ENCODE measurements at regions not wholly inside any gene's neighbourhood (a gene's known extent, or its start where the extent isn't known, plus 50 kb on each side); places are given as distances from the start of the nearest gene placed in this dataset.
A peak's percentile ranks its signal among the peaks of the same experiment; 100 is the strongest.

GRCh38 chr9:108484468-108484867 lies 371.3 kb downstream of the ACTL7B start:
- no peak for DNase-seq (ENCODE audit: low read depth in 4 of 6, low spot score in 6 of 6)
- WGBS (ENCODE audit: insufficient coverage): no CpG with 5 or more reads among the region's 1 CpG
- no peak overlapping the region for H3K4me3 ChIP-seq (ENCODE audit: low read depth, low read length)
- no peaks in the 10 kb centered on the region for H3K9me3 ChIP-seq (ENCODE audit: control insufficient read depth, insufficient read depth, low read length)
- no peaks in the 10 kb centered on the region for H3K36me3 ChIP-seq (ENCODE audit: control insufficient read depth, insufficient read depth, low read length)
- no peaks in the 10 kb centered on the region for H3K27me3 ChIP-seq (ENCODE audit: control insufficient read depth, insufficient read depth, low read length)
- H3K4me1 ChIP-seq (ENCODE audit: control insufficient read depth, insufficient read depth, low read length): no peaks in the 10 kb centered on the region
- no peak overlapping the region for H3K27ac ChIP-seq (ENCODE audit: low read depth, low read length)

GRCh38 chr9:108483676-108484075 lies 372.1 kb downstream of the ACTL7B start:
- no peak overlapping the region for H3K4me3 ChIP-seq (ENCODE audit: low read depth, low read length)
- no peak for DNase-seq (ENCODE audit: low read depth in 4 of 6, low spot score in 6 of 6)
- WGBS (ENCODE audit: insufficient coverage): 95% methylated on average over 2 of the region's 2 CpGs
- no peaks in the 10 kb centered on the region for H3K9me3 ChIP-seq (ENCODE audit: control insufficient read depth, insufficient read depth, low read length)
- H3K27ac ChIP-seq (ENCODE audit: low read depth, low read length): no peak overlapping the region
- no peaks in the 10 kb centered on the region for H3K36me3 ChIP-seq (ENCODE audit: control insufficient read depth, insufficient read depth, low read length)
- H3K27me3 ChIP-seq (ENCODE audit: control insufficient read depth, insufficient read depth, low read length): no peaks in the 10 kb centered on the region
- no peaks in the 10 kb centered on the region for H3K4me1 ChIP-seq (ENCODE audit: control insufficient read depth, insufficient read depth, low read length)

GRCh38 chr9:108479989-108480652 lies 375.7 kb downstream of the ACTL7B start:
- H3K27me3 ChIP-seq (ENCODE audit: control insufficient read depth, insufficient read depth, low read length): no peaks in the 10 kb centered on the region
- no CpG with 5 or more reads among the region's 3 CpGs for WGBS (ENCODE audit: insufficient coverage)
- H3K4me3 ChIP-seq (ENCODE audit: low read depth, low read length): no peak overlapping the region
- no peaks in the 10 kb centered on the region for H3K4me1 ChIP-seq (ENCODE audit: control insufficient read depth, insufficient read depth, low read length)
- H3K9me3 ChIP-seq (ENCODE audit: control insufficient read depth, insufficient read depth, low read length): no peaks in the 10 kb centered on the region
- no peak overlapping the region for H3K27ac ChIP-seq (ENCODE audit: low read depth, low read length)
- no peaks in the 10 kb centered on the region for H3K36me3 ChIP-seq (ENCODE audit: control insufficient read depth, insufficient read depth, low read length)
- DNase-seq (ENCODE audit: low read depth in 4 of 6, low spot score in 6 of 6): no peak

GRCh38 chr9:108478431-108479332 lies 377.1 kb downstream of the ACTL7B start:
- no peak for DNase-seq (ENCODE audit: low read depth in 4 of 6, low spot score in 6 of 6)

GRCh38 chr9:108477529-108478006 lies 378.2 kb downstream of the ACTL7B start:
- no peaks in the 10 kb centered on the region for H3K27me3 ChIP-seq (ENCODE audit: control insufficient read depth, insufficient read depth, low read length)
- no peaks in the 10 kb centered on the region for H3K36me3 ChIP-seq (ENCODE audit: control insufficient read depth, insufficient read depth, low read length)
- WGBS (ENCODE audit: insufficient coverage): no CpG with 5 or more reads among the region's 6 CpGs
- no peak overlapping the region for H3K27ac ChIP-seq (ENCODE audit: low read depth, low read length)
- peak in 1 of 6 donors; percentile 41 for DNase-seq (ENCODE audit: low read depth in 4 of 6, low spot score in 6 of 6)
- no peaks in the 10 kb centered on the region for H3K4me1 ChIP-seq (ENCODE audit: control insufficient read depth, insufficient read depth, low read length)
- no peaks in the 10 kb centered on the region for H3K9me3 ChIP-seq (ENCODE audit: control insufficient read depth, insufficient read depth, low read length)
- H3K4me3 ChIP-seq (ENCODE audit: low read depth, low read length): no peak overlapping the region

More at GRCh38 chr9:108478431-108479332, 377.1 kb downstream of the ACTL7B start:
- Histone ChIP-seq H3K9me3 (ENCODE audit: control insufficient read depth, insufficient read depth, low read length) (no peaks in the 10 kb centered on the region), H3K36me3 (ENCODE audit: control insufficient read depth, insufficient read depth, low read length) (no peaks in the 10 kb centered on the region), H3K27me3 (ENCODE audit: control insufficient read depth, insufficient read depth, low read length) (no peaks in the 10 kb centered on the region), H3K4me1 (ENCODE audit: control insufficient read depth, insufficient read depth, low read length) (no peaks in the 10 kb centered on the region), H3K27ac (ENCODE audit: low read depth, low read length) (no peak overlapping the region), H3K4me3 (ENCODE audit: low read depth, low read length) (no peak overlapping the region)
- WGBS (ENCODE audit: insufficient coverage): 84% methylated on average over 10 of the region's 11 CpGs

GRCh38 chr9:108476574-108476973 lies 379.2 kb downstream of the ACTL7B start:
- Histone ChIP-seq H3K4me3 (ENCODE audit: low read depth, low read length) (no peak overlapping the region), H3K4me1 (ENCODE audit: control insufficient read depth, insufficient read depth, low read length) (no peaks in the 10 kb centered on the region), H3K27me3 (ENCODE audit: control insufficient read depth, insufficient read depth, low read length) (no peaks in the 10 kb centered on the region), H3K9me3 (ENCODE audit: control insufficient read depth, insufficient read depth, low read length) (no peaks in the 10 kb centered on the region), H3K36me3 (ENCODE audit: control insufficient read depth, insufficient read depth, low read length) (no peaks in the 10 kb centered on the region), H3K27ac (ENCODE audit: low read depth, low read length) (no peak overlapping the region)
- WGBS (ENCODE audit: insufficient coverage): no CpG with 5 or more reads among the region's 3 CpGs
- no peak for DNase-seq (ENCODE audit: low read depth in 4 of 6, low spot score in 6 of 6)

GRCh38 chr9:108475813-108476212 lies 380.0 kb downstream of the ACTL7B start:
- DNase-seq (ENCODE audit: low read depth in 4 of 6, low spot score in 6 of 6): no peak
- WGBS (ENCODE audit: insufficient coverage): no CpG with 5 or more reads among the region's 2 CpGs
- H3K4me1 ChIP-seq (ENCODE audit: control insufficient read depth, insufficient read depth, low read length): no peaks in the 10 kb centered on the region

GRCh38 chr9:108474356-108474755 lies 381.4 kb downstream of the ACTL7B start:
- peak in 1 of 6 donors; percentile 18 for DNase-seq (ENCODE audit: low read depth in 4 of 6, low spot score in 6 of 6)
- no peaks in the 10 kb centered on the region for H3K9me3 ChIP-seq (ENCODE audit: control insufficient read depth, insufficient read depth, low read length)
- no peak overlapping the region for H3K27ac ChIP-seq (ENCODE audit: low read depth, low read length)
- H3K4me1 ChIP-seq (ENCODE audit: control insufficient read depth, insufficient read depth, low read length): no peaks in the 10 kb centered on the region
- H3K27me3 ChIP-seq (ENCODE audit: control insufficient read depth, insufficient read depth, low read length): no peaks in the 10 kb centered on the region
- H3K4me3 ChIP-seq (ENCODE audit: low read depth, low read length): no peak overlapping the region
- H3K36me3 ChIP-seq (ENCODE audit: control insufficient read depth, insufficient read depth, low read length): no peaks in the 10 kb centered on the region
- WGBS (ENCODE audit: insufficient coverage): 60% methylated on average over 3 of the region's 6 CpGs

More at GRCh38 chr9:108475813-108476212, 380.0 kb downstream of the ACTL7B start:
- Histone ChIP-seq H3K9me3 (ENCODE audit: control insufficient read depth, insufficient read depth, low read length) (no peaks in the 10 kb centered on the region), H3K27ac (ENCODE audit: low read depth, low read length) (no peak overlapping the region), H3K27me3 (ENCODE audit: control insufficient read depth, insufficient read depth, low read length) (no peaks in the 10 kb centered on the region), H3K36me3 (ENCODE audit: control insufficient read depth, insufficient read depth, low read length) (no peaks in the 10 kb centered on the region), H3K4me3 (ENCODE audit: low read depth, low read length) (no peak overlapping the region)

GRCh38 chr9:108473209-108474112 lies 382.3 kb downstream of the ACTL7B start:
- DNase-seq (ENCODE audit: low read depth in 4 of 6, low spot score in 6 of 6): peak in 4 of 6 donors; percentile 17 to 84 (median 50)
- WGBS (ENCODE audit: insufficient coverage): 43% methylated on average over 6 of the region's 9 CpGs
- Histone ChIP-seq H3K9me3 (ENCODE audit: control insufficient read depth, insufficient read depth, low read length) (no peaks in the 10 kb centered on the region), H3K27ac (ENCODE audit: low read depth, low read length) (no peak overlapping the region), H3K36me3 (ENCODE audit: control insufficient read depth, insufficient read depth, low read length) (no peaks in the 10 kb centered on the region), H3K4me1 (ENCODE audit: control insufficient read depth, insufficient read depth, low read length) (no peaks in the 10 kb centered on the region), H3K4me3 (ENCODE audit: low read depth, low read length) (no peak overlapping the region), H3K27me3 (ENCODE audit: control insufficient read depth, insufficient read depth, low read length) (no peaks in the 10 kb centered on the region)
